ENCODE measurements at regions not wholly inside any gene's neighbourhood (a gene's known extent, or its start where the extent isn't known, plus 50 kb on each side); places are given as distances from the start of the nearest gene placed in this dataset.

DNA sequence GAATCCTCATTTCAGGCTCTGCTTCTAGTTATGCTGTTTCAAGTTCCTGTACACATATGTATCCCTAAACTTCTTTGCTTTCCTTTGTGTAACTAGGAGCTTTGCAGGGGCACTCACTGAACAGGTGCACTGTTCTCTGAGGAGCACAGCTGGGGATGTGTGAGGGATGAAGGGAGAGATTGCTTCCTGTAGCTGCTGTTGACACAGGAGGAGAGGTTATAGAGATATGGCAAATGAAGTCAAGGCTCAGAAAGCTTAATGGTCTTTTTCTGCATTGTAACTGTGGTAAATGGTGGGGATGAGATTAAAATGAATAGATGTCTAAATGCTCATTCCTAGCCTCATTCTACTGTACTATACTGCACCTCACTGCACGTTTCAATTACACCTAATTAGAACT lies 454.3 kb downstream of the BTBD3 start:
- TF ChIP-seq, protein P1, sequence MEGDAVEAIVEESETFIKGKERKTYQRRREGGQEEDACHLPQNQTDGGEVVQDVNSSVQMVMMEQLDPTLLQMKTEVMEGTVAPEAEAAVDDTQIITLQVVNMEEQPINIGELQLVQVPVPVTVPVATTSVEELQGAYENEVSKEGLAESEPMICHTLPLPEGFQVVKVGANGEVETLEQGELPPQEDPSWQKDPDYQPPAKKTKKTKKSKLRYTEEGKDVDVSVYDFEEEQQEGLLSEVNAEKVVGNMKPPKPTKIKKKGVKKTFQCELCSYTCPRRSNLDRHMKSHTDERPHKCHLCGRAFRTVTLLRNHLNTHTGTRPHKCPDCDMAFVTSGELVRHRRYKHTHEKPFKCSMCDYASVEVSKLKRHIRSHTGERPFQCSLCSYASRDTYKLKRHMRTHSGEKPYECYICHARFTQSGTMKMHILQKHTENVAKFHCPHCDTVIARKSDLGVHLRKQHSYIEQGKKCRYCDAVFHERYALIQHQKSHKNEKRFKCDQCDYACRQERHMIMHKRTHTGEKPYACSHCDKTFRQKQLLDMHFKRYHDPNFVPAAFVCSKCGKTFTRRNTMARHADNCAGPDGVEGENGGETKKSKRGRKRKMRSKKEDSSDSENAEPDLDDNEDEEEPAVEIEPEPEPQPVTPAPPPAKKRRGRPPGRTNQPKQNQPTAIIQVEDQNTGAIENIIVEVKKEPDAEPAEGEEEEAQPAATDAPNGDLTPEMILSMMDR (IDR thresholded peaks at IDR 0.05; ENCODE audit: insufficient read depth, low read depth, low read length), result no peak
- TF ChIP-seq EZH2 (IDR thresholded peaks at IDR 0.05; ENCODE audit: insufficient read depth, low read length), result no peak
